H1 (cell line): ENCODE measurements at regions not wholly inside any gene's neighbourhood (a gene's known extent, or its start where the extent isn't known, plus 50 kb on each side); places are given as distances from the start of the nearest gene placed in this dataset.

Source experiments
- CTCF ChIA-PET: fragments of 300-600 bp; sonication (Branson Sonifier 250); formaldehyde crosslinking; loops from one replicate; lab custom pipeline; 2021; ENCODE audit not compliant: partially characterized antibody; lab: Charles Lee
- POLR2A ChIA-PET: fragments of 300-600 bp; sonication (Branson Sonifier 250); formaldehyde crosslinking; loops from one replicate; lab custom pipeline; 2021; ENCODE audit warnings: inconsistent platforms; ENCODE audit not compliant: partially characterized antibody; lab: Charles Lee
- DNase-seq, 2 experiments: peaks; one replicate each; pipeline versions ENCODE4 v3.0.0 to v3.0.0-alpha.2; 2010 to 2022; ENCODE audit warnings: low spot score in 2 of 2, low read depth in 1 of 2, mixed read lengths in 1 of 2
- FAIRE-seq: peaks from 2 replicates; lab custom pipeline; 2011; peaks lifted over from hg19 to GRCh38; lab: Jason Lieb, UNC
- H2AFZ ChIP-seq: 2 replicates; pipeline ENCODE4 v1.8.1; 2012; ENCODE audit warnings: low read length, inconsistent platforms
- H2AK5ac ChIP-seq: 2 replicates; pipeline ENCODE4 v1.6.1; 2013; ENCODE audit warnings: low read depth, low read length
- H2BK120ac ChIP-seq: replicated peaks from 2 replicates; pipeline ENCODE3; 2013; ENCODE audit warnings: low read depth, low read length, inconsistent platforms
- H2BK12ac ChIP-seq: 2 replicates; pipeline ENCODE4 v1.6.1; 2013; ENCODE audit warnings: low read depth, low read length
- H2BK15ac ChIP-seq: 2 replicates; pipeline ENCODE4 v1.6.1; 2013; ENCODE audit warnings: low read length
- H2BK20ac ChIP-seq: 2 replicates; pipeline ENCODE4 v1.6.1; 2013; ENCODE audit warnings: low read length
- H2BK5ac ChIP-seq: 2 replicates; pipeline ENCODE4 v1.6.1; 2013; ENCODE audit warnings: low read depth, low read length
- H3K14ac ChIP-seq: 2 replicates; pipeline ENCODE4 v1.6.1; 2013; ENCODE audit warnings: inconsistent platforms; ENCODE audit not compliant: insufficient read length
- H3K18ac ChIP-seq: 2 replicates; pipeline ENCODE4 v1.6.1; 2013; ENCODE audit warnings: low read length; ENCODE audit errors: extremely low read depth
- H3K23ac ChIP-seq: 2 replicates; pipeline ENCODE4 v1.6.1; 2013; ENCODE audit warnings: inconsistent platforms; ENCODE audit not compliant: insufficient read length
- H3K23me2 ChIP-seq: 2 replicates; pipeline ENCODE4 v1.6.1; 2013; ENCODE audit warnings: low read depth, low read length
- H3K27ac ChIP-seq: 2 replicates; pipeline ENCODE4 v1.6.1; 2011; ENCODE audit warnings: low read depth, low read length, inconsistent platforms
- H3K27me3 ChIP-seq, 4 experiments: replicated peaks in 1 of 4; 1 replicate in 1 of 4; 2 replicates in 3 of 4; pipeline versions ENCODE4 v1.6.1 to v1.8.1; 2011 to 2013; ENCODE audit warnings: low read length in 3 of 4, mild to moderate bottlenecking in 3 of 4, inconsistent platforms in 2 of 4, mixed read lengths in 2 of 4, moderate library complexity in 1 of 4; ENCODE audit not compliant: control insufficient read depth in 3 of 4, insufficient read depth in 3 of 4; ENCODE audit errors: extremely low read depth in 1 of 4
- H3K36me3 ChIP-seq, 4 experiments: 2 replicates each; pipeline versions ENCODE4 v1.6.1 to v1.8.1; 2011 to 2013; ENCODE audit warnings: mild to moderate bottlenecking in 4 of 4, low read length in 3 of 4, moderate library complexity in 2 of 4, control low read depth in 1 of 4, inconsistent platforms in 1 of 4; ENCODE audit not compliant: insufficient read depth in 4 of 4, control insufficient read depth in 2 of 4
- H3K4ac ChIP-seq: replicated peaks from 2 replicates; pipeline ENCODE3; 2013; ENCODE audit warnings: low read length, low read depth, mixed read lengths, inconsistent platforms; ENCODE audit not compliant: insufficient read length
- H3K4me1 ChIP-seq, 4 experiments: replicated peaks in 1 of 4; 1 replicate in 1 of 4; 2 replicates in 3 of 4; pipeline versions ENCODE4 v1.6.1 to v1.8.1; 2011 to 2013; ENCODE audit warnings: low read length in 3 of 4, inconsistent platforms in 2 of 4, mixed read lengths in 1 of 4; ENCODE audit not compliant: insufficient read depth in 4 of 4, control insufficient read depth in 3 of 4
- H3K4me2 ChIP-seq, 2 experiments: 2 replicates each; pipeline versions ENCODE4 v1.6.1 to v1.8.1; 2011 to 2013; ENCODE audit warnings: low read depth in 2 of 2, low read length in 2 of 2, control low read depth in 1 of 2, inconsistent platforms in 1 of 2, mild to moderate bottlenecking in 1 of 2; ENCODE audit not compliant: insufficient read depth in 1 of 2
- H3K4me3 ChIP-seq, 4 experiments: fragments of 200-600, 300-600 bp in 1 of 4; sonication (generic), shearing (Covaris generic), sonication (Bioruptor Twin) in 1 of 4; 2 replicates each; pipeline versions ENCODE4 v1.5.1 to v1.8.1; 2011 to 2016; ENCODE audit warnings: low read length in 4 of 4, low read depth in 3 of 4, control low read depth in 2 of 4, inconsistent platforms in 2 of 4, mild to moderate bottlenecking in 2 of 4, mixed read lengths in 1 of 4, moderate library complexity in 1 of 4; ENCODE audit not compliant: insufficient read depth in 2 of 4; ENCODE audit errors: extremely low read depth in 1 of 4
- H3K56ac ChIP-seq: replicated peaks from 2 replicates; pipeline ENCODE3; 2013; ENCODE audit warnings: low read depth, mild to moderate bottlenecking, mixed read lengths, low read length, inconsistent platforms; ENCODE audit not compliant: insufficient read length
- H3K79me1 ChIP-seq: 2 replicates; pipeline ENCODE4 v1.6.1; 2013; ENCODE audit warnings: low read depth, low read length, control low read depth
- H3K79me2 ChIP-seq, 2 experiments: 2 replicates each; pipeline versions ENCODE4 v1.6.1 to v1.8.1; 2012 to 2013; ENCODE audit warnings: low read length in 2 of 2, mild to moderate bottlenecking in 2 of 2, inconsistent platforms in 1 of 2; ENCODE audit not compliant: insufficient read depth in 2 of 2, control insufficient read depth in 1 of 2
- H3K9ac ChIP-seq, 4 experiments: replicated peaks in 1 of 4; 1 replicate in 1 of 4; 2 replicates in 3 of 4; pipeline versions ENCODE4 v1.6.1 to v1.8.1; 2011 to 2013; ENCODE audit warnings: low read depth in 3 of 4, low read length in 3 of 4, control low read depth in 2 of 4, mild to moderate bottlenecking in 2 of 4, moderate library complexity in 2 of 4, inconsistent platforms in 1 of 4; ENCODE audit errors: extremely low read depth in 1 of 4
- H3K9me3 ChIP-seq, 2 experiments: 2 replicates each; pipeline versions ENCODE4 v1.6.1 to v1.8.1; 2012 to 2013; ENCODE audit warnings: mild to moderate bottlenecking in 2 of 2, moderate library complexity in 2 of 2, control low read depth in 1 of 2, inconsistent platforms in 1 of 2, low read depth in 1 of 2, low read length in 1 of 2, mixed read lengths in 1 of 2; ENCODE audit not compliant: insufficient read depth in 2 of 2
- H4K20me1 ChIP-seq, 2 experiments: replicated peaks in 1 of 2; 2 replicates each; pipeline versions ENCODE3 to v1.8.1; 2011 to 2013; ENCODE audit warnings: inconsistent platforms in 2 of 2, low read length in 2 of 2, mild to moderate bottlenecking in 1 of 2; ENCODE audit not compliant: insufficient read depth in 2 of 2, control insufficient read depth in 1 of 2
- H4K5ac ChIP-seq: 2 replicates; pipeline ENCODE4 v1.6.1; 2013; ENCODE audit warnings: low read length, low read depth, mixed read lengths, inconsistent platforms; ENCODE audit not compliant: insufficient read length
- H4K8ac ChIP-seq: 2 replicates; pipeline ENCODE4 v1.8.0; 2013; ENCODE audit warnings: mild to moderate bottlenecking, moderate library complexity, low read length, inconsistent platforms; ENCODE audit not compliant: insufficient read depth; ENCODE audit errors: extremely low read depth
- H4K91ac ChIP-seq: replicated peaks from 2 replicates; pipeline ENCODE3; 2013; ENCODE audit warnings: low read length, mixed read lengths, inconsistent platforms; ENCODE audit not compliant: insufficient read length
- PHF8 ChIP-seq: fragments of 200-600 bp; sonication (generic); conservative IDR thresholded peaks from 2 replicates; pipeline ENCODE4 v1.7.1; 2012; ENCODE audit warnings: low read depth, mild to moderate bottlenecking, inconsistent platforms, low read length, moderate library complexity
- RAD21 ChIP-seq, 2 experiments: IDR thresholded peaks in 1 of 2; conservative IDR thresholded peaks in 1 of 2; 2 replicates each; pipeline ENCODE4 v1.6.1; 2011; ENCODE audit warnings: low read depth in 2 of 2, low read length in 2 of 2, improper control_type of control experiment in 1 of 2, inconsistent platforms in 1 of 2, mild to moderate bottlenecking in 1 of 2, moderate library complexity in 1 of 2
- WGBS, 2 experiments: shearing (Covaris generic) in 1 of 2; methylation state at CpG; one replicate each; pipeline versions ENCODE4 v1.1.6 to v1.1.7; 2013 to 2015; ENCODE audit warnings: low lambda C conversion rate in 2 of 2, mixed read lengths in 2 of 2, inconsistent platforms in 1 of 2, low coverage in 1 of 2, missing lambda C conversion rate in 1 of 2; ENCODE audit not compliant: insufficient replicate concordance in 2 of 2, insufficient coverage in 1 of 2, insufficient read length in 1 of 2; ENCODE audit errors: extremely low coverage in 1 of 2, missing lambda C conversion rate in 1 of 2; 5-methylcytosine and 5-hydroxymethylcytosine counted together

DNA sequence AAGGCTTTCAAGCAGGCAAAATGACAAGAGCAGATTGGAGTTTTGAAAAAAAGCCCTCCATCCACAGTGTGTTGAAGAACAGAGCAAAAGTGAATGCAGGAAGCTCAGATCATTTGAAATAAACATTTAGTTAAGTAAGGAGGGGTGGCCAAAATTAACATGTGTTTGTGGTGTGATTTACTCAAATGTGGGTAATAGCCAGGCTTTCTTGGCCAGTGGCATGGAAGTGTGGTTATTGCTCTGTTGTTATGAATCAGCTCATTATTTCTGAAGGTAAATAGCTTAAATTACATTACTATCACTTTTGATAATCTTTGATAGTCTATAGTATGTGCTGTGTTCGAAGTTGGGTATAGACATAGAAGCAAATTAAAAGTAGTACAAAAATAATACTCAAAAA, 485.9 kb downstream of the LMO4 start:
- Histone ChIP-seq H4K8ac (no peak overlapping the region), H3K23me2 (no peaks in the 10 kb centered on the region), H2BK12ac (no peak overlapping the region), H2BK15ac (no peak overlapping the region), H4K5ac (no peak overlapping the region), H4K91ac (no peak overlapping the region), H3K14ac (no peak overlapping the region), H3K4me3 (no peak overlapping the region), H3K27ac (no peak overlapping the region), H3K79me1 (no peaks in the 10 kb centered on the region), H3K4ac (no peak overlapping the region), H3K9ac (no peak overlapping the region), H3K4me1 (no peaks in the 10 kb centered on the region), H3K27me3 (no peaks in the 10 kb centered on the region), H4K20me1 (no peaks in the 10 kb centered on the region), H3K23ac (no peak overlapping the region), H3K36me3 (no peaks in the 10 kb centered on the region), H2AFZ (peak overlapping the region; percentile 44; the same call in 1 of the 2 replicates), H2BK5ac (no peak overlapping the region), H3K18ac (no peak overlapping the region), H3K56ac (no peak overlapping the region), H2AK5ac (no peak overlapping the region), H3K4me2 (no peak overlapping the region), H2BK20ac (no peak overlapping the region), H3K79me2 (no peaks in the 10 kb centered on the region), H2BK120ac (no peak overlapping the region), H3K9me3 (no peaks in the 10 kb centered on the region)
- TF ChIP-seq PHF8 (no peak), RAD21 (IDR thresholded peaks at IDR 0.05 in 1 of 2, conservative IDR thresholded peaks at IDR 0.05 in 1 of 2; ENCODE audit: low read depth in 2 of 2, low read length in 2 of 2) (no peak)
- 92% methylated on average over 1 of the region's 1 CpG; no CpG with 5 or more reads in 1 of the 2 experiments for WGBS, 2 experiments
- FAIRE-seq (no peak), DNase-seq (no peak)
- ChIA-PET CTCF (interaction anchor here (1.5 kb wide), 1 partner anchor 139 kb away, joined by 3 read pairs; no protein-coding TSS in a partner anchor), POLR2A (no interaction called here)
